DOHH2 (cell line): ENCODE measurements at regions not wholly inside any gene's neighbourhood (a gene's known extent, or its start where the extent isn't known, plus 50 kb on each side); places are given as distances from the start of the nearest gene placed in this dataset.

ENCODE experiments used
- CTCF ChIP-seq: fragments of 200-600 bp; sonication (generic); IDR thresholded peaks from one replicate; pipeline ENCODE4 v1.5.1; 2014; ENCODE audit warnings: antibody characterized with exemption, mild to moderate bottlenecking, low read depth, low read length; ENCODE audit not compliant: poor library complexity, severe bottlenecking
- EZH2phosphoT487 ChIP-seq: fragments of 200-600 bp; sonication (generic); IDR thresholded peaks from 2 replicates; pipeline ENCODE4 v1.6.1; 2017; ENCODE audit warnings: borderline replicate concordance, mild to moderate bottlenecking, antibody characterized with exemption, low read length, moderate library complexity, mixed read lengths

GRCh38 chr9:88837731-88838130 lies 153.5 kb upstream of the S1PR3 start:
- TF ChIP-seq CTCF, result no peak
- no peak for TF ChIP-seq EZH2phosphoT487
